K562 (cell line): ENCODE measurements at regions not wholly inside any gene's neighbourhood (a gene's known extent, or its start where the extent isn't known, plus 50 kb on each side); places are given as distances from the start of the nearest gene placed in this dataset.

Experiments
- ATAC-seq: fragments of 200-7000 bp; cut with Tn5 transposase; 3 replicates; pipeline ENCODE4 v1.9.1; 2020; ENCODE audit warnings: moderate library complexity
- BruUV-seq: library from RNA; stranded (reverse); fragments of 400-500 nt; replicated peaks from 2 replicates; lab custom pipeline; 2021; lab: Mats Ljungman, UMichigan
- CTCF ChIA-PET: fragments of 300-600 bp; formaldehyde crosslinking; extraction: SDS; loops from one replicate; lab custom pipeline; 2021; ENCODE audit warnings: low intra/inter-chr PET ratio; lab: Yijun Ruan, JAX
- POLR2A ChIA-PET: fragments of 300-600, 350-650 bp; sonication (Branson Sonifier 250); formaldehyde crosslinking; extraction: SDS; loops from one replicate; lab custom pipeline; 2021; ENCODE audit warnings: antibody characterized with exemption, inconsistent platforms; lab: Yijun Ruan, JAX
- DNase-seq, 4 experiments: peaks; one replicate each; pipeline versions ENCODE4 v3.0.0 to v3.0.0-alpha.2; 2011 to 2018; ENCODE audit warnings: low spot score in 3 of 4, mixed read lengths in 3 of 4; ENCODE audit errors: extremely low read depth in 1 of 4
- FAIRE-seq: peaks from 2 replicates; lab custom pipeline; 2011; peaks lifted over from hg19 to GRCh38; lab: Jason Lieb, UNC
- H2AFZ ChIP-seq: 2 replicates; pipeline ENCODE4 v1.6.0; 2011; ENCODE audit warnings: low read depth, low read length, control low read depth, inconsistent platforms
- H3K27ac ChIP-seq: fragments of 200-600 bp; 3 replicates; pipeline ENCODE4 v1.8.0; 2011; ENCODE audit warnings: low read depth, mild to moderate bottlenecking, control low read depth, inconsistent platforms, low read length, moderate library complexity, mixed read lengths; ENCODE audit errors: extremely low read depth
- H3K27me3 ChIP-seq, 2 experiments: fragments of 300-600 bp in 1 of 2; 2 replicates in 1 of 2; 3 replicates in 1 of 2; pipeline versions ENCODE4 v1.6.0 to v1.8.0; 2011; ENCODE audit warnings: inconsistent platforms in 2 of 2, low read length in 2 of 2, mild to moderate bottlenecking in 1 of 2, mixed read lengths in 1 of 2, moderate library complexity in 1 of 2; ENCODE audit not compliant: control insufficient read depth in 2 of 2, insufficient read depth in 2 of 2
- H3K36me3 ChIP-seq: fragments of 300-600 bp; 3 replicates; pipeline ENCODE4 v1.8.0; 2011; ENCODE audit warnings: mild to moderate bottlenecking, low read length, inconsistent platforms; ENCODE audit not compliant: control insufficient read depth, insufficient read depth
- H3K4me1 ChIP-seq, 2 experiments: fragments of 200-600 bp in 1 of 2; replicated peaks in 1 of 2; 2 replicates in 1 of 2; 3 replicates in 1 of 2; pipeline versions ENCODE4 v1.5.1 to v1.8.0; 2011; ENCODE audit warnings: inconsistent platforms in 2 of 2, low read length in 2 of 2, mild to moderate bottlenecking in 1 of 2, mixed read lengths in 1 of 2, moderate library complexity in 1 of 2; ENCODE audit not compliant: control insufficient read depth in 2 of 2, insufficient read depth in 2 of 2
- H3K4me2 ChIP-seq: 2 replicates; pipeline ENCODE4 v1.6.1; 2011; ENCODE audit warnings: low read length, control low read depth, inconsistent platforms, mixed read lengths; ENCODE audit not compliant: insufficient read depth
- H3K4me3 ChIP-seq: fragments of 200-600 bp; sonication (generic), shearing (Covaris generic); 2 replicates; pipeline ENCODE4 v1.5.1; 2016; ENCODE audit warnings: control low read depth, inconsistent platforms
- H3K79me2 ChIP-seq: fragments of 200-600 bp; 3 replicates; pipeline ENCODE4 v1.8.0; 2011; ENCODE audit warnings: low read length, inconsistent platforms; ENCODE audit not compliant: control insufficient read depth, insufficient read depth
- H3K9ac ChIP-seq, 2 experiments: 2 replicates each; pipeline versions ENCODE4 v1.6.0 to v1.6.1; 2011; ENCODE audit warnings: low read depth in 2 of 2, low read length in 2 of 2, control low read depth in 1 of 2, inconsistent platforms in 1 of 2, mild to moderate bottlenecking in 1 of 2, mixed read lengths in 1 of 2; ENCODE audit not compliant: insufficient read depth in 1 of 2
- H3K9me1 ChIP-seq: one replicate; pipeline ENCODE4 v1.6.0; 2011; ENCODE audit warnings: inconsistent platforms, mild to moderate bottlenecking, low read length, moderate library complexity; ENCODE audit not compliant: control insufficient read depth, insufficient read depth
- H3K9me3 ChIP-seq: replicated peaks from 2 replicates; pipeline ENCODE4 v1.5.1; 2011; ENCODE audit warnings: low read depth, low read length, inconsistent platforms; ENCODE audit not compliant: control insufficient read depth, insufficient read depth
- H4K20me1 ChIP-seq: replicated peaks from 2 replicates; pipeline ENCODE4 v1.6.1; 2011; ENCODE audit warnings: low read length, inconsistent platforms, mixed read lengths; ENCODE audit not compliant: control insufficient read depth, insufficient read depth
- CCNT2 ChIP-seq: IDR thresholded peaks from 2 replicates; pipeline ENCODE4 v1.6.1; 2011; ENCODE audit warnings: borderline replicate concordance, low read depth, mild to moderate bottlenecking, moderate library complexity, mixed read lengths, low read length; ENCODE audit not compliant: insufficient read length; ENCODE audit errors: extremely low read depth
- FOXK1 ChIP-seq: sonication (generic); formaldehyde crosslinking; IDR thresholded peaks from 2 replicates; pipeline ENCODE4 v1.8.0; 2022; ENCODE audit warnings: missing genetic modification reagents, mild to moderate bottlenecking, borderline replicate concordance
- KLF6 ChIP-seq: fragments of 250-450 bp; sonication (Bioruptor Pico); IDR thresholded peaks from 2 replicates; pipeline ENCODE4 v1.4.0; 2020; ENCODE audit warnings: mild to moderate bottlenecking, moderate library complexity, borderline replicate concordance
- NFATC3 ChIP-seq: fragments of 450-650 bp; IDR thresholded peaks from 2 replicates; pipeline ENCODE4 v1.6.1; 2017; ENCODE audit warnings: mild to moderate bottlenecking
- RB1 ChIP-seq: fragments of 450-650 bp; IDR thresholded peaks from 2 replicates; pipeline ENCODE4 v1.6.1; 2017; ENCODE audit warnings: low read depth, mild to moderate bottlenecking
- RBFOX2 ChIP-seq: fragments of 200-400 bp; formaldehyde crosslinking; IDR thresholded peaks from 2 replicates; pipeline ENCODE4 v1.6.1; 2017; ENCODE audit warnings: low read depth, mild to moderate bottlenecking, low read length, moderate library complexity
- SIN3A ChIP-seq, 2 experiments: fragments of 150-350 bp in 1 of 2; IDR thresholded peaks; 2 replicates each; pipeline ENCODE4 v1.6.1; 2011 to 2016; ENCODE audit warnings: borderline replicate concordance in 2 of 2, low read depth in 2 of 2, low read length in 2 of 2, mild to moderate bottlenecking in 2 of 2, moderate library complexity in 2 of 2; ENCODE audit not compliant: control insufficient read depth in 1 of 2
- STAT5A ChIP-seq: IDR thresholded peaks from 2 replicates; pipeline ENCODE4 v1.6.1; 2012; ENCODE audit warnings: low read length, inconsistent platforms, borderline replicate concordance
- TEAD4 ChIP-seq, 2 experiments: sonication (generic) in 1 of 2; formaldehyde crosslinking in 1 of 2; IDR thresholded peaks; 2 replicates each; pipeline versions ENCODE4 v1.6.1 to v1.8.0; 2012 to 2022; ENCODE audit warnings: borderline replicate concordance in 1 of 2, inconsistent platforms in 1 of 2, low read length in 1 of 2, mild to moderate bottlenecking in 1 of 2, missing genetic modification reagents in 1 of 2
- U2AF1 ChIP-seq: fragments of 200-400 bp; formaldehyde crosslinking; optimal IDR thresholded peaks from 2 replicates; pipeline ENCODE3; 2017; ENCODE audit warnings: mild to moderate bottlenecking, low read depth, low read length, moderate library complexity
- ZBTB7A ChIP-seq: IDR thresholded peaks from 2 replicates; pipeline ENCODE4 v1.6.1; 2011; ENCODE audit warnings: low read depth, mild to moderate bottlenecking, low read length, moderate library complexity, borderline replicate concordance; ENCODE audit not compliant: control insufficient read depth
- ZNF134 ChIP-seq: fragments of 250-450 bp; sonication (Bioruptor Pico); conservative IDR thresholded peaks from 2 replicates; pipeline ENCODE4 v1.4.0; 2020
- WGBS: fragments of 100-300 bp; shearing (Covaris generic); methylation state at CpG from one replicate; pipeline ENCODE4 v1.1.6; 2016; ENCODE audit warnings: low coverage, mixed read lengths; ENCODE audit not compliant: insufficient coverage; ENCODE audit errors: missing lambda C conversion rate; 5-methylcytosine and 5-hydroxymethylcytosine counted together
- in situ Hi-C: fragments of 300-500 bp; cut with MboI; formaldehyde crosslinking; loops from 4 replicates; pipeline ENCODE4 v1.15.0; 2018; ENCODE audit warnings: inconsistent platforms, mixed read lengths
- intact Hi-C: fragments of 100-400 bp; cut with micrococcal nuclease; formaldehyde crosslinking; loops from 2 replicates; pipeline ENCODE4 v1.14.2; 2022
- TF ChIP-seq, protein P1 (sequence below): fragments of 200-800 bp; sonication (Bioruptor generic); IDR thresholded peaks from 2 replicates; pipeline ENCODE4 v1.6.1; 2017; ENCODE audit warnings: missing genetic modification characterization, missing compliant biosample characterization
- TF ChIP-seq, protein P2 (sequence below): fragments of 250-450 bp; sonication (Bioruptor Pico); IDR thresholded peaks from 2 replicates; pipeline ENCODE4 v1.5.0; 2021

DNA sequence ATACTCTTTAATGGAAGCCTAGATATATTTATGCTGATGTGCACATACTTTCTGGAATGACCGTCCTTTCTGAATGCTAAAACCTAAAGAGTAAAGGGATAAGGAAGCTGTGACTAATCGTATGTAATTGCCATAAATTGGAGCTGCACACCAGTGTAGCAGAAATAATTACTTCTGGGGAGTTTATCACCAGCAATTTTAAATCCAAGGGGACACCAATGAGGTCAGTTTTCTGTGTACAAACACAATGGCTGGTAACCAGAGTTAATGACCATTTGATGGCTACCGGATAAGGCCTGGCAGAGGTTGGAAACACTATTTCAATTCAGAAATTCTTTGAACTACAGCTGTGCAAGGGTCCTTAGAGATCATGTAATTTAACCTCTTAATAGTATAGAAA is 670.1 kb downstream of the REEP3 start:
- POLR2A ChIA-PET: interaction anchor here (1.0 kb wide), 1 partner anchor 16 kb away, joined by 3 read pairs; no protein-coding TSS in a partner anchor

More for the DNA sequence above, 670.1 kb downstream of the REEP3 start:
- in situ Hi-C loops (no loop called here), intact Hi-C loops (no loop called here)
- no peaks in the 10 kb centered on the region for H3K79me2 ChIP-seq
- DNase-seq: no peak
- no peaks in the 10 kb centered on the region for H3K36me3 ChIP-seq
- H3K27me3 ChIP-seq: no peaks in the 10 kb centered on the region
- no peak overlapping the region for H3K9ac ChIP-seq
- no TSS peak for BruUV-seq
- CTCF ChIA-PET: no interaction called here
- WGBS: 3% methylated on average over 3 of the region's 3 CpGs
- H3K9me1 ChIP-seq: no peaks in the 10 kb centered on the region
- no peaks in the 10 kb centered on the region for H3K4me1 ChIP-seq
- H3K9me3 ChIP-seq: no peaks in the 10 kb centered on the region; the same call in 1 of the 2 replicates
- no peak overlapping the region for H3K4me2 ChIP-seq
- no peak for ATAC-seq
- TF ChIP-seq TEAD4 (IDR thresholded peaks at IDR 0.05; ENCODE audit: low read length): no peak
- no peak for TF ChIP-seq TEAD4 (CRISPR knock-in tag; IDR thresholded peaks at IDR 0.05; ENCODE audit: borderline replicate concordance)
- no peak for TF ChIP-seq NFATC3
- no peak for TF ChIP-seq SIN3A (IDR thresholded peaks at IDR 0.05; ENCODE audit: borderline replicate concordance in 2 of 2, control insufficient read depth in 1 of 2, low read depth in 2 of 2, low read length in 2 of 2)
- TF ChIP-seq FOXK1 (CRISPR knock-in tag): no peak
- TF ChIP-seq, protein P1, sequence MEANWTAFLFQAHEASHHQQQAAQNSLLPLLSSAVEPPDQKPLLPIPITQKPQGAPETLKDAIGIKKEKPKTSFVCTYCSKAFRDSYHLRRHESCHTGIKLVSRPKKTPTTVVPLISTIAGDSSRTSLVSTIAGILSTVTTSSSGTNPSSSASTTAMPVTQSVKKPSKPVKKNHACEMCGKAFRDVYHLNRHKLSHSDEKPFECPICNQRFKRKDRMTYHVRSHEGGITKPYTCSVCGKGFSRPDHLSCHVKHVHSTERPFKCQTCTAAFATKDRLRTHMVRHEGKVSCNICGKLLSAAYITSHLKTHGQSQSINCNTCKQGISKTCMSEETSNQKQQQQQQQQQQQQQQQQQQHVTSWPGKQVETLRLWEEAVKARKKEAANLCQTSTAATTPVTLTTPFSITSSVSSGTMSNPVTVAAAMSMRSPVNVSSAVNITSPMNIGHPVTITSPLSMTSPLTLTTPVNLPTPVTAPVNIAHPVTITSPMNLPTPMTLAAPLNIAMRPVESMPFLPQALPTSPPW (CRISPR knock-in tag): no peak
- TF ChIP-seq, protein P2, sequence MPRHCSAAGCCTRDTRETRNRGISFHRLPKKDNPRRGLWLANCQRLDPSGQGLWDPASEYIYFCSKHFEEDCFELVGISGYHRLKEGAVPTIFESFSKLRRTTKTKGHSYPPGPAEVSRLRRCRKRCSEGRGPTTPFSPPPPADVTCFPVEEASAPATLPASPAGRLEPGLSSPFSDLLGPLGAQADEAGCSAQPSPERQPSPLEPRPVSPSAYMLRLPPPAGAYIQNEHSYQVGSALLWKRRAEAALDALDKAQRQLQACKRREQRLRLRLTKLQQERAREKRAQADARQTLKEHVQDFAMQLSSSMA (CRISPR knock-in tag): no peak
- TF ChIP-seq RBFOX2: no peak
- TF ChIP-seq U2AF1: no peak
- no peak for TF ChIP-seq CCNT2
- no peak for TF ChIP-seq ZBTB7A
- no peak for TF ChIP-seq RB1
- TF ChIP-seq STAT5A: no peak
- no peak for TF ChIP-seq ZNF134 (CRISPR knock-in tag)
- TF ChIP-seq KLF6 (CRISPR knock-in tag): no peak
- H3K4me3 ChIP-seq: no peak overlapping the region
- H3K27ac ChIP-seq: no peak overlapping the region
- no peak overlapping the region for H2AFZ ChIP-seq
- no peaks in the 10 kb centered on the region for H4K20me1 ChIP-seq
- FAIRE-seq: no peak
